ENCODE measurements at regions not wholly inside any gene's neighbourhood (a gene's known extent, or its start where the extent isn't known, plus 50 kb on each side); places are given as distances from the start of the nearest gene placed in this dataset.

DNA sequence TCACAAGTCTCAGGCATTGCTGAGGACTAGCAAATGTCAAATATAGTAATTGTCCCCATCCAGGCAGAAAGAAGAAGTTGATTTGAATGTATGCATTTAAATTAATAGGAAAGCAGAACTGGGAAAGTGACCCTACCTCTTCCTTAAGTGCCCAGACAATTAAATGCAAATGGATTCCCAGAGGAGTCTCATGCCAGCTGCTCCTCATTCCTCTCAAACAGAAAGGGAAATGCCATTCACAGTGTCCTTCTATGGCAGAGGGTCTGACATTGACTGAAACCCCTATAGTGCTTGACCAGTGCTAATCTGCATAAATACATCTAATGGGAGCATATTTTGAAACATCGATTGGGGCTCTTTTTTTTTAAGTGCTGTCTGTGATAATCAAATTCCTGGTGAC lies 292.4 kb upstream of the SEL1L start:
- ChIA-PET POLR2A (no interaction called here), CTCF (no interaction called here)

DNA sequence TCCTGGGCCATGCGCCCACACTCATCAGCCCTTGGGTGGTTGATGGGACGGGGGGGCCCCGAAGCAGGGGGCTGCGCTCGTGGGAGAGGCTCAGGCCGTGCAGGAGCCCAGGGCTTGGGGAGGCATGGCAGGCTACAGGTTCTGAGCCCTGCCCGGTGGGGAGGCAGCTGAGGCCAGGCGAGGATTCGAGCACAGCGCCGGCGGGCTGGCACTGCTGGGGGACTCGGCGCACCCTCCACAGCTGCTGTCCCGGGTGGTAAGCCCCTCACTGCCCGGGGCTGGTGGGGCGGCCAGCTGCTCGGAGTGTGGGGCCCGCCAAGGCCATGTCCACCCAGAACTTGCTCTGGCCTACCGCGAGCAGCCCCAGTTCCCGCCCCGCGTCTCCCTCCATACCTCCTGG lies 295.8 kb upstream of the SEL1L start:
- POLR2A ChIA-PET = no interaction called here

DNA sequence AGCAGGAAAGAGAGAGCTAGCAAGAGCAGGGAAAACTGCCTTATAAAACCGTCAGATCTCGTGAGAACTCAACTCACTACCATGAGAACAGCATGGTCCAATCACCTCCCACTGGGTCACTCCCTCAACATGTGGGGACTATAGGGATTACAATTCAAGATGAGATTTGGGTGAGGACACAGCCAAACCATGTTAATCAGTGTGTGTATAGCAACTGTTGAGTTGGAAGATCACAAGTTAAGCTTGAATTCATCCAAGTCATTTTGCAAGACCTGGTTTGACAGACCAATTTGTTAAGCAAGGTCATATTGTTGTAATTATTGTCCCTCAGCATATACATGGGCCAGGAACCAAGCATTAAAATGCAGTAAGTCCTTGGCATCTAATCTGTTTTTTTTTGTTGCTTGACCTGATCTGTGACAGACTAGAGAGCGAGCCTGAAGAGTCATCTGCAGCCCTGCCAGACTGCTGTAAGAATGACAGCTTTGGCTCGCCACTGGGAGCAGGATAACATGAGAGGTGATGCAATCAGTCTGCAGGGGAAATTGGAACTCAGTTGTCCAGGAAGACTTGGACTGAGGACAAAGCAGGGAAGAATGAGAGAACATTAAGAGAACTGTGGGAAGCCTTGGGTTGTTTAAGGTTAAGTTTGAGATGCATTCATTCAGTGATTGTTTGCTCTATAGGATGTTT lies 297.6 kb upstream of the SEL1L start:
- ChIA-PET POLR2A (no interaction called here), CTCF (no interaction called here)

More for the DNA sequence above, 295.8 kb upstream of the SEL1L start:
- CTCF ChIA-PET = no interaction called here

DNA sequence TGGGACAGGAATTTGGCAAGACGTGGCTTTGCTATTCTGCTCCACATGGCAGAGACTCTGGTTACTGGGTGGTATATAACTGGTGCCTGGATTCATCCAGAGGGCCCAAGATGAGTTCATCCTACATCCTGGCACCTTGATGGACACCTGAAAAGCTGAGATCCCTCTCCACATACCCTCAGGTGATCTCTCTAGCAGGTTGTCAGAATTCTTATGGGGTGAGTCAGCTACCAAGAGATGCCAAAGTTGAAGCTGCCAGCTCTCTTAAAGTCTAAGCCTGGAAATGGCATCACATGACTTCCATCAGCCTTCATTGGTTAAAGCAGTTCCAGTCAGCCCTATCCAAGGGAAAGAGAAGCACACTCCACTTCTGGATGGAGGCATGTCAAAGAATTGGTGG lies 300.7 kb upstream of the SEL1L start:
- ChIA-PET POLR2A (no interaction called here), CTCF (no interaction called here)

DNA sequence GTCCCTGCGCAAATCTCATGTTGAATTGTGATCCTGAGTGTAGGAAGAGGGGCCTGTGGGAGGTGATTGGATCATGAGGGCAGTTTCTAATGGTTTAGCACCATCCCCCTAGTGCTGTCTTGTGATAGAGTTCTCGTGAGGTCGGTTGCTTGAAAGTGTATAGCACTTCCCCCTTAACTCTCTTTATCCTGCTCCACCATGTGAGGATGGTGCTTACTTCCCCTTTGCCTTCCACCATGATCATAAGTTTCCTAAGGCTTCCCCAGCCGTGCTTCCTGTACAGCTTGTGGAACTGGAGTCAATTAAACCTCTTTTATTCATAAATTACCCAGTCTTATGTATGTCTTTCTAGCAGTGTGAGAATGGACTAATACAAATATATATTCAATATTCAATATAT lies 303.7 kb upstream of the SEL1L start:
- ChIA-PET POLR2A (no interaction called here), CTCF (no interaction called here)

DNA sequence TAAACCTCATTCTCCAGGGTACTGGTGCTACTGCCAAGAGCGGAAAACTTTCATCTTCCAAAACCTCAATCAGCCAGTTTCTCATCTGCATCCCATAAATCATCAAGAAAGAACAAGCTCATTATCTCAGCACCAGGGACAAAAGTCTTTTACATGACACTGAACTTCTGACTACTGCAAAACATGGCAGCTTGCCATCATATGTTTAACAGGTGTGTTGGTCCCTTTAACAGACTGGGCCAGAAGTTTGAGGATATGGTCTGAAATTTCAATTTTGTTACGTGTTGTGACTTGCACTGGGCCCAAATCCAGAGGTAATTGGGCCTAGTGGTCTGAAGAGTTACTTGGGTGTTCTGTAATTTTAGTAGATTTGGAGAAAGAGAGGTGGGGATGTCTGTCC lies 305.4 kb upstream of the SEL1L start:
- CTCF ChIA-PET = no interaction called here
- POLR2A ChIA-PET = no interaction called here

DNA sequence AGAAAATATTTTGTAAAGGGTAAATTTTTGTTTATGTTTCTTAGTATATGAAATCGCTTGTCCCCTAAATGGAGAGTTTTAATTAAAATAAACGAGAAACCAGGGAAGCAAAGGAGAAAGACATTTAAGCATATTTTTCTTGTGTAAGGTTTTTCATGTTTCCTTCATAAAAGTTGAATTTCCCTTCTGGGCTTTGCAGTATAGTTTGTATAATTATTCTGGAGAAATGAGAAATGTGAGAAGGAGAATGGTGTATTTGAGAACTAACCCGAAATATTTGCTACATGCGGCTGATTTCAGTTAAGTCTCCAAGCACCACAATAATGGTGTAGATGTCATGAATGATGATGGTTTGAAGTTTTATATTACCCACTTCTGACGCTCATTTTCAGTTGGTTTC lies 307.7 kb upstream of the SEL1L start:
- ChIA-PET POLR2A (no interaction called here), CTCF (no interaction called here)

DNA sequence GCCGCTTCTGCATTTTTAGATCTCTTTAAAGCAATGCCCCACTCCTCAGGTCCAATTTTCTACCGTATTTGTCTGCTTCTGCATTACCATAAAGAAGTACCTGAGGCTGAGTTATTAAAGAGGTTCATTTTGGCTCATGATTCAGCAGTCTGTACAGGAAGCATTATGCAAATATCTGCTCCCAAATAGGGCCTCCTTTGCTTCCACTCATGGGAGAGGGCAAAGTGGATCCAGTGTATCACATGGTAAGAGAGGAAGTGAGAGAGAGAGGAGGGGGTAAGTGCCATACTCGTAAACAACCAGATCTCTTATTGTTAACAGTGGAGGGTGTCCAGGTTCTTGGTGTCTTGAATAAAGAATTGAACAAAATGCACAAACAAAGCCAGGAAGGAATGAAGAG lies 316.1 kb upstream of the SEL1L start:
- POLR2A ChIA-PET = no interaction called here

DNA sequence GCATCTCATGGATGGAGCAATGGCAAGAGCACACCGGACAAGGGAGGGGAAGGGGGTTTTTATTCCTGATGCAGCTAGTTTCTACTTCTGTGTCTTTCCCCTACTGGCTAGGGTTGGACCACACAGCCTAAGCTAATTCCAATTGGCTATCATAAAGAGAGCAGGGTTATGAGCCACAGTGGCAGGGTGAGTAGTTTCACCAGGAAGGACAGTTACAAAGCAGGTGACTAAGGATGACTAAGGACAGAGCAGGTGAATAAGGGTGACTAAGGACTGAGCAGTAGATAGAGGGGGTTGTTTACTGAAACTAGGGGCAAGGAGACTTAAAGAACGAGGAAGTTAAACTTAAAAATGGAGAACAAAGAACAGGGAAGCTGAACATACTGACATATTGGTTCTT lies 321.4 kb upstream of the SEL1L start:
- CTCF ChIA-PET = no interaction called here

More for the DNA sequence above, 316.1 kb upstream of the SEL1L start:
- CTCF ChIA-PET = no interaction called here

DNA sequence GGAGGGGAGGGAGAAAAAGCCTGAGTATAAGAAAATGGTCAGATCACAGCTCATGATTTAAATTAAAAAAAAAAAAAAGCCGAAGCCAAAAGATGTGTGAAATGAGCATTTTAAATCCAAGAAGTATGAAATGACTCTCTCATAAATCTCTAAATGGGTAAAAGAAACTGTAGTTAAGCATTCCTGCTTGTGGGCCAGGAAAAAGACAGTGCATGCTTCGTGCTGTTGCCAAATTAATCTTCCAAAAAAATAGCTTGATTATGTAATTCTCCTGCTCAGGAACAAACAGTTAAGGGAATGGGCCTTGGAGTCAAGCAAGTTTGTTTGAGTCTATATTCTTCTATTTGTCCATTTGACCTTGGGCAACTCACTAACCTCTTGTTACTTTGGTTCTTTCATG lies 325.4 kb upstream of the SEL1L start:
- ChIA-PET POLR2A (no interaction called here), CTCF (interaction anchor here (0.6 kb wide), 1 partner anchor 26 kb away, joined by 3 read pairs; no protein-coding TSS in a partner anchor)

More for the DNA sequence above, 321.4 kb upstream of the SEL1L start:
- POLR2A ChIA-PET = no interaction called here

DNA sequence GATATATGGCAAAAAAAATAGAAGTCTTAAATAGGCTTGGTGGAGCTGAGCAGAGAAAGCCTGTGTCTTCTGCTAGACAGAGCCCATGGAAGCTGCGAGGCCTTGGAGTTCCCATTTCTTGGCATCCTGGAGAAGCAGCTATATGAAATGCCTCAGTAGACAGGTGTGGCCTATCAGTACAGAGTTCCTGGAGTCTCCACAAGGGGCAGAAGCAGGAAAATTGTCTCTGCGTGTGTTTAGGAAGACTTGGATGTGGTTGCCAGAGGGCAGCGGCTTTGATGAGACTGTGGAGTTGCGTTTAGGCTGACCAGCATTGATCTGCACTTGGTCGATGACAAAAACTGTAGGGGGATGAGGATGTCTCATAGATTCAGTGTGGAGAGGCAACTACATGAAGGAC lies 334.5 kb upstream of the SEL1L start:
- CTCF ChIA-PET = interaction anchor here (0.7 kb wide), 1 partner anchor 271 kb away, joined by 3 read pairs; no protein-coding TSS in a partner anchor

DNA sequence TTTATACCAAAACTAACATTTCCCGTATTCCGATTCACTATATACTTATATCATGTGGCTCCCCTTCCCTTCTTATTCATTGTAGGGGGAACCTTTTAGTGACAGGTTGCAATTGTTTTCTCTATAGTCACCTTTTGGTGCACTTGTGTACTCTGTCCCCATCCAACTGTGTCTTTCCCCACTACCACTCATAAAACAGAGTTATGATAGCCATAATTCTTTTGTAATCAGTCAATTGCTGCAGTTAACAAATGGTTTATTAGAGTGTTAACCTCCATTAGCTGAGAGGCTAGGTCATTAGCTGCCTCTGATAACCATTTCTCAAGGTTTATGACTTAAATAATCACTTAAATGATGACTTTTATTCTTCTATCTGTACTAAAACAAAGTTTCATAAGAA lies 338.1 kb upstream of the SEL1L start:
- POLR2A ChIA-PET = no interaction called here
- CTCF ChIA-PET = no interaction called here

More for the DNA sequence above, 334.5 kb upstream of the SEL1L start:
- POLR2A ChIA-PET = no interaction called here

DNA sequence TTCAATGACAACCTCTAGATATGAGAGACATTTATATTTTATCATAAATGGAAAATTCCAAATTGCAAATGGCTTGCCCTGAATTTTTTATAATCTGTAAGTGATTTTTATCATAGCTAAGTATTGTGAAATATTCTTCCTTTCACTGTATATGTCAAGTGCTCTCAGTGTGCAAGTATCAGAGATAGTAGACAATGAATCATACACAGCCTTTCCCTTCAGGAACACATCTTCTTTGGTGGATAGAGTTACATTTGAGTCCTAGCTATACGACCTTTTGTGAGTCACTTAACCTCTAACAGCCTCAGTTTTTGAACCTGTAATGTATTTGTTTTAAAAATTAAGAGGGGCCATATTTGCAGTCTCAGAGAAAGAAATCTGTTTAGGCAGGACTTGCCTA lies 350.7 kb upstream of the SEL1L start:
- ChIA-PET CTCF (no interaction called here), POLR2A (no interaction called here)

DNA sequence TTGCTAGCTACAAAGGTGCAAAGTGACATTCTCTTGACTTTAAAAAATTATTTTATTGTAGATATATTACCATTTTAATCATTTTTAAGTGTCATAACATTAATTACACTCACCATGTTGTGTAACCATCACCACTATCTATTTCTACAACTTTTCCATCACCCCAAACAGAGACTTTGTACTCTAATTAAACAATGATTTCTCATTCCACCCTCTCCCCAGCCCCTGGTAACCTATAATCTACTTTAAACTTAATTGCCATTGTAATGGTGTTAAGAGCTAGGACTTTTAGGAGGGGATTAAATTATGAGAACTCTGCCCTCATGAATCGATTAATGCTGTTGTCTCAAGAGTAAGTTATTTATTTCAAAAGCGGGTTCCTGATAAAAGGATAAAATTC lies 352.9 kb upstream of the SEL1L start:
- ChIA-PET CTCF (interaction anchor here (0.5 kb wide), 1 partner anchor 1398 kb away, joined by 3 read pairs; no protein-coding TSS in a partner anchor), POLR2A (no interaction called here)

DNA sequence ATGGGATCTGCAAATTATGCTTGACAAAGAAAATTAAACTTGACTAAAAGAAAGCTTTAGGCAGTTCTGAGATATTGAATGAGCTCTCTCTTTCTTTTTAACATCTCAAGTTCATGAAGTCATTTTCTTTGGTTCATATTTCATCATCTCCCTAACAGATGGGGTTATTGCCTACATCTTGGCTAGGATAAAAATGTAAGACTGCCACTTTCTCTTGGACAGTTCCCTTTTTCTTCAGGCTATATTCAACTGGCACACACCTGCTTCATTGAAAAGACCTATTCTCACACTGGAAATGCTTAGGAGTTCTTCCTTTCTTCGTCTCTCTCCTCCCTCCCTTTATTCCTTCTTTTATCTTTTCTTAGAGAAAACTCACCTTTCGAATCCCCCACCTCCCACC lies 355.9 kb upstream of the SEL1L start:
- CTCF ChIA-PET = no interaction called here
- POLR2A ChIA-PET = no interaction called here

DNA sequence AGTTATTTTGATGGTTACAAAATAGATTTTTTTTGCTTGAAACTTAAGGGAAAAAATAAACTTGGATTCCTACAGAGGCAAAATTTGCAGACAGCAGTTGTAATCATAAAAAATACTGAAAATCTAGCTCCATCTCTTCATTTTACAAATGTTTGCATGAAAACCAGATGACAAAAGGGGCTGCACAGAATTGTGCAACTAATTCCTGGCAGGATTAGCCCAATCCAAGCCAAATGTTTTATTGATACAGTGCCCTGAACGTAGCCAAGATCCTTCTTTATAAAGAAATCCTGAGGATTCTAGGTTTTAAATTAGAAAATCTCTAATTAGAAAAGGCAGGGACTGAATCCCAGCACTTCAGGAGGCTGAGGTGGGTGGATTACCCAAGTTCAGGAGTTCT lies 356.4 kb upstream of the SEL1L start:
- POLR2A ChIA-PET = no interaction called here
- CTCF ChIA-PET = no interaction called here

DNA sequence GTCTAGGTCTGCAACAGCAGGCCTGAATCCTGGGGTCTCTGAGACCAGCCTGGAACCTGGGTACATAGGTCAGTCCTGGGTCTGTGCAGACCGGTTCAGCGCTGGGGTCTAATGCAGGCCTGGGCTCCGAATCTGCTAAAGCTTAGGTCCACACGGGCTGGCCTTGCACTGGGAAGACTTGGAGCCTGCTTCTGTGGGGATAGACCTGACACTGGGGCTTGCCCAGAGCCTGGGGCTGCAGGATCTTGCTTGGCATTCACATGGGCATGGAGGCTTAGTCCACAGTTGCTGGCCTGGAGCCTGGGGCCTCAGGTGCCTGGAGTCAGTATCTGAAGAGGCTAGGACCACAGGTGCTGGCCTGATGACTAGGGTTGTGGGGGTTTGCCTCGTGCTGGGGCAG lies 369.8 kb upstream of the SEL1L start:
- ChIA-PET POLR2A (no interaction called here), CTCF (no interaction called here)

DNA sequence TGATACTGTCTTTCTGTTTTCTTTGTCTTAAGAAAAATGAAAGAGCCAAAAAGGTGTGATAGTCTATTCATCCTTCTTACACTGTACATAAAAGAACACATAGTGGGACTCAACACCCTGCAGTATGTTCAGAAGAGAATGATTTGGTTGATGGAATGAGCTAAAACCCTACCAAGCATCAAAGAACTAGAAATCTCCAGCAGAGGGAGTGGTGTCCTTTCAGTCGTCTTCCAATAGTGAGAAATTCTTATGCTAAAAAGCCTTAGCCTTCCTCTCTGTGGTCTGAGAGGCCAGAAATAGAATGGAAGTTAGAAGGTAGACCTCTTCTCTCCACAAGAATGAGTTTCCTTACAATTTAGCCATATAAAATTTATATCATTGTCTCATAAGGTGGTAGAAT lies 393.4 kb upstream of the SEL1L start:
- POLR2A ChIA-PET = no interaction called here
- CTCF ChIA-PET = no interaction called here

DNA sequence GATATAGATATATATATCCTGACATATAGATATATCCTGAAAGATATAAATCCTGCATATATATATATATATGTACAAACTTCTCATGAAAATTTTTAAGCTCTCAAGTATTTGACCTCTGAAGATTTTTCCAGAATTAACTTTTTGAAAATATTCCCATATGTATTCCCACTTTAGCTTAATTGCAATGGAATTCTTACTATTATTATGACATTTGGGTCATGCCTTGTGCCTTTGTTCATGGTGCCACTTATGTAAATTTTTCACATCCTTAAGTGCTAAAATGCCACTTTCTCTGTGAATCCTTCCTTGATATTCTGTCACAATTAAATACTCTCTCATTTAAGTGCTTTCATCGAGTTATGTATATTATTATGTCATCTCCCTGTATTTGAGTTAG lies 398.2 kb upstream of the SEL1L start:
- ChIA-PET POLR2A (no interaction called here), CTCF (no interaction called here)

DNA sequence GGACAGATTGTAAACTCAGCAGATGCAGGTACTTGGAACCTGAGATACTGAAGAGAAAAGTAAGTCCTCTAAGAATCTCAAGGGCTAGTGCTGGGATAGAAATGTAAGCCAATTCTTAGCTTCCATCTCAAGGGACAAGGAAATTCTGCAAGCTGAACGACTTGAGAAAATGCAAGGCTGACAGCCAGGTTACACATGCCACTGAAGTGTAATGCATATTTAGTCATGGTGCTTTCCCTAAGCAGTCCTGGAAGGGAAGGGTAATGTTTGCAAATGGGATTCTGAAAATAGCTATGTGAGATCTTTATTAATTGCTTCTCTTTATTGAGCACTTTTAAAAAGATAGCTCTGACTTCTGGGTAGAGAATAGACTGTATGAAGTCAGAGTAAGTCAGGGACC lies 402.7 kb upstream of the SEL1L start:
- ChIA-PET CTCF (no interaction called here), POLR2A (no interaction called here)

DNA sequence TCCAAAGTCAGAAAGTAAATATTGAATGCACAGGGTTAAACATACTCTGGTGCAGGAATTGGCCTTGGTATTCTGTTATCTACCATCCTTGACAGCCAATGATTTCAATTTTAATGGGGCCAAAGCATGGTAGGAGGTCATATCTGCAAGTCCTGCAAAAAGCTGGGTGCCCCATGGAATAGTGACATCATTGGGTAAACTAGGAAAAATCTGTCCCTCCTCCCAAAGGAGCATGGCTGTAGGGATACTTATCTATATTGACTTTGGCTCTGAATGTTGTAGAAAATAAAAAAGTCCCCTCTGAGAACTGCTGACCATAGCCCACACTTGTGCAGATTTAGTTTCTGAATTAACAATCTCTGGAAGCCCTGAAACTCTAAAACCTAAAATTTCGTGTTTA lies 403.2 kb upstream of the SEL1L start:
- CTCF ChIA-PET = no interaction called here
- POLR2A ChIA-PET = no interaction called here

DNA sequence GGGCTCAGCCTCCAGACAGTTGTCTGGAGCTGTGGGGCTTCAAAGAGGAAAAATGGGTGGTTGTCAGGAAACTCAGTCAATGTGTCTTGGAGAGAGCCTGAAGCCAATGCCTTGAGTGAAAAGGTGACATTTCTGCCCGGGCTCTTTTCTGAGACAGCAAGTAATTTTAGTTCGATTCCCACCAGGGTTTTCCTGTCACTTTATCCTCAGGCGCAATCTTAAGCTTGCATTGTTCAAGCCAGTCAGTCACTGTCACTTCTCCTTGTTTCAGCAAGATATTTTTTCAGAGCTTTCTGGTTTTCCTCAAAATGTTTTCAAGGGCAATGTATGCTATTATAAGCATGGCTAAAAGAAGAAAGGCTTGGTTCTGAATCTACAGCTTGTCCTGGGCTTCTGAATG lies 404.7 kb upstream of the SEL1L start:
- CTCF ChIA-PET = no interaction called here
- POLR2A ChIA-PET = no interaction called here

DNA sequence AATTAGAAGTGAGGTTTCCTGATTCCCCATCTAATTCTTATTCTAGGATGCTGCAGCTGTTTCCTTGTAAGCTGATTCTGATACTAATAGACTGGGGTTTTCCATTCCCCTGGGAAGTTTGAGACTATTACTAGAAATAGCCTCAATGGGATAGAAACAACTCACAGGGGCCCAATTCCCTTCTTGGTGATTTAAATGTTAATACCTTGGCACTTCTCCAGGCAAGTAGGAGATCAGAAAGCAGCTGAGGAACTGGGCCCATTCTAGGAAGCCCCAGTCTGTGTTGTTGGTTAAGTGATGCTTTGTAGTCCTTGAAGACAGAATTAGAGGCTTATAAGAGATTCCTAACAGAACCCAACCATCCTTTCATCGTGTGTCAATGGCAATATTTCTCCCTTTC lies 407.0 kb upstream of the SEL1L start:
- POLR2A ChIA-PET = no interaction called here
- CTCF ChIA-PET = no interaction called here
